ENCODE measurements at regions not wholly inside any gene's neighbourhood (a gene's known extent, or its start where the extent isn't known, plus 50 kb on each side); places are given as distances from the start of the nearest gene placed in this dataset.

DNA sequence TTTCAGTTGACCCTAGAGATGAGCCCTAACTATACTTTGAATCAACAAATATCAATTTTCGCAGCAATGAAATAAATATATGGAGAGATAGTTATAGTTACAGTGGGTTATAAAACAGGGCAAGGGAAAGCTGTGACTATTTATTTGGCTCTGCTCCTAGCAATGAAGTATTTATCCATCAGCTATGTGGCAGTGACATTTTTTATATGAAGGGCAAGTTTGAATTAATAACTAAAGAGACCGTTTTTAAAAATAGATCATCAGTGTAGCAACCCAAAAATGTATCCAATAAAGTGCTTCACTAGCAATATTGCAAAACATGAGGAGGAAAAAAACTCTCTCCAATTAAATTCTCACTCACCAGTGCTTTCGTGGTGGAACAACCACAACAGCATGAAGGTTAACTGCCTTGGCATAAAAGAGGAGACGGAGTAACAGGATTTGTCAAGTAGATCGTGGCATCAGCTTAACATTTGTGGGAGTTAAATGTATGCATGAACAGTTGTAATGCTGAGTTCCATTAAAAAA, 58.1 kb upstream of the NUDT4 start:
- TF ChIP-seq, protein P1, sequence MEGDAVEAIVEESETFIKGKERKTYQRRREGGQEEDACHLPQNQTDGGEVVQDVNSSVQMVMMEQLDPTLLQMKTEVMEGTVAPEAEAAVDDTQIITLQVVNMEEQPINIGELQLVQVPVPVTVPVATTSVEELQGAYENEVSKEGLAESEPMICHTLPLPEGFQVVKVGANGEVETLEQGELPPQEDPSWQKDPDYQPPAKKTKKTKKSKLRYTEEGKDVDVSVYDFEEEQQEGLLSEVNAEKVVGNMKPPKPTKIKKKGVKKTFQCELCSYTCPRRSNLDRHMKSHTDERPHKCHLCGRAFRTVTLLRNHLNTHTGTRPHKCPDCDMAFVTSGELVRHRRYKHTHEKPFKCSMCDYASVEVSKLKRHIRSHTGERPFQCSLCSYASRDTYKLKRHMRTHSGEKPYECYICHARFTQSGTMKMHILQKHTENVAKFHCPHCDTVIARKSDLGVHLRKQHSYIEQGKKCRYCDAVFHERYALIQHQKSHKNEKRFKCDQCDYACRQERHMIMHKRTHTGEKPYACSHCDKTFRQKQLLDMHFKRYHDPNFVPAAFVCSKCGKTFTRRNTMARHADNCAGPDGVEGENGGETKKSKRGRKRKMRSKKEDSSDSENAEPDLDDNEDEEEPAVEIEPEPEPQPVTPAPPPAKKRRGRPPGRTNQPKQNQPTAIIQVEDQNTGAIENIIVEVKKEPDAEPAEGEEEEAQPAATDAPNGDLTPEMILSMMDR (IDR thresholded peaks at IDR 0.05; ENCODE audit: insufficient read depth, low read length, poor library complexity, severe bottlenecking): no peak
- no peak for TF ChIP-seq EZH2phosphoT487 (conservative IDR thresholded peaks at IDR 0.05; ENCODE audit: low read length)

Data from SU-DHL-6 (cell line).